CD14-positive monocyte (primary cell): ENCODE measurements at regions not wholly inside any gene's neighbourhood (a gene's known extent, or its start where the extent isn't known, plus 50 kb on each side); places are given as distances from the start of the nearest gene placed in this dataset.

Experiments used
- DNase-seq, 3 donors: peaks; one replicate each; pipeline ENCODE4 v3.0.0-alpha.2; 2011 to 2022
- H2AFZ ChIP-seq: 2 replicates; pipeline ENCODE4 v1.6.0; 2012; ENCODE audit warnings: mild to moderate bottlenecking, low read depth, low read length, inconsistent platforms; ENCODE audit not compliant: insufficient read depth, poor library complexity, severe bottlenecking
- H3K27ac ChIP-seq, 2 donors: 1 replicate in 1 of 2; 2 replicates in 1 of 2; pipeline ENCODE4 v1.5.1; 2012 to 2013; ENCODE audit warnings: low read length in 2 of 2, control low read depth in 1 of 2, inconsistent platforms in 1 of 2, low read depth in 1 of 2, mild to moderate bottlenecking in 1 of 2
- H3K27me3 ChIP-seq, 2 donors: one replicate each; pipeline versions ENCODE4 v1.6.0 to v1.6.1; 2011 to 2013; ENCODE audit warnings: low read length in 2 of 2; ENCODE audit not compliant: control insufficient read depth in 2 of 2, insufficient read depth in 2 of 2
- H3K36me3 ChIP-seq, 2 donors: replicated peaks in 1 of 2; 1 replicate in 1 of 2; 2 replicates in 1 of 2; pipeline versions ENCODE4 v1.5.1 to v1.6.1; 2012 to 2013; ENCODE audit warnings: low read length in 2 of 2, control low read depth in 1 of 2, inconsistent platforms in 1 of 2, mild to moderate bottlenecking in 1 of 2; ENCODE audit not compliant: insufficient read depth in 2 of 2, control insufficient read depth in 1 of 2
- H3K4me1 ChIP-seq, 2 donors: 1 replicate in 1 of 2; 2 replicates in 1 of 2; pipeline versions ENCODE4 v1.5.1 to v1.6.1; 2012 to 2013; ENCODE audit warnings: low read length in 2 of 2, control low read depth in 1 of 2, inconsistent platforms in 1 of 2, mild to moderate bottlenecking in 1 of 2, moderate library complexity in 1 of 2; ENCODE audit not compliant: insufficient read depth in 2 of 2, control insufficient read depth in 1 of 2
- H3K4me2 ChIP-seq: replicated peaks from 2 replicates; pipeline ENCODE3; 2012; ENCODE audit warnings: low read length, moderate library complexity, mild to moderate bottlenecking; ENCODE audit not compliant: poor library complexity, severe bottlenecking; ENCODE audit errors: extremely low read depth
- H3K4me3 ChIP-seq, 3 experiments: fragments of 200-600 bp in 1 of 3; sonication (generic) in 1 of 3; replicated peaks in 1 of 3; 1 replicate in 2 of 3; 2 replicates in 1 of 3; pipeline ENCODE4 v1.5.1; 2011 to 2013; ENCODE audit warnings: low read length in 3 of 3, mild to moderate bottlenecking in 3 of 3, control low read depth in 2 of 3, low read depth in 2 of 3, inconsistent platforms in 1 of 3, moderate library complexity in 1 of 3
- H3K79me2 ChIP-seq: 2 replicates; pipeline ENCODE4 v1.6.0; 2012; ENCODE audit warnings: mild to moderate bottlenecking, control low read depth, inconsistent platforms, low read length, moderate library complexity; ENCODE audit not compliant: insufficient read depth
- H3K9ac ChIP-seq: 2 replicates; pipeline ENCODE4 v1.6.0; 2017; ENCODE audit warnings: low read length, mild to moderate bottlenecking; ENCODE audit not compliant: insufficient read depth, poor library complexity, severe bottlenecking
- H3K9me3 ChIP-seq, 2 donors: replicated peaks in 1 of 2; 1 replicate in 1 of 2; 2 replicates in 1 of 2; pipeline versions ENCODE4 v1.5.1 to v1.6.1; 2012 to 2013; ENCODE audit warnings: low read length in 2 of 2, control low read depth in 1 of 2; ENCODE audit not compliant: control insufficient read depth in 1 of 2, insufficient read depth in 1 of 2
- H4K20me1 ChIP-seq: 2 replicates; pipeline ENCODE4 v1.6.0; 2012; ENCODE audit warnings: mild to moderate bottlenecking, low read length, control low read depth, moderate library complexity; ENCODE audit not compliant: insufficient read depth
- H3K27ac Mint-ChIP-seq, 7 donors: one replicate each; pipeline ENCODE4 v1.8.0; 2020; ENCODE audit warnings: mild to moderate bottlenecking in 7 of 7, mixed read lengths in 7 of 7, moderate library complexity in 6 of 7, inconsistent platforms in 2 of 7
- H3K27me3 Mint-ChIP-seq, 3 donors: one replicate each; pipeline ENCODE4 v1.8.0; 2021 to 2022; ENCODE audit warnings: low read depth in 3 of 3, mild to moderate bottlenecking in 3 of 3, mixed read lengths in 3 of 3, moderate library complexity in 3 of 3, inconsistent platforms in 1 of 3
- H3K36me3 Mint-ChIP-seq, 2 donors: one replicate each; pipeline ENCODE4 v1.8.0; 2020; ENCODE audit warnings: mixed read lengths in 2 of 2, inconsistent platforms in 1 of 2, mild to moderate bottlenecking in 1 of 2
- H3K4me1 Mint-ChIP-seq: one replicate; pipeline ENCODE4 v1.8.0; 2020; ENCODE audit warnings: mild to moderate bottlenecking, mixed read lengths
- H3K4me3 Mint-ChIP-seq, 2 donors: one replicate each; pipeline ENCODE4 v1.8.0; 2020; ENCODE audit warnings: mild to moderate bottlenecking in 2 of 2, mixed read lengths in 2 of 2, moderate library complexity in 1 of 2
- H3K9me3 Mint-ChIP-seq, 7 donors: one replicate each; pipeline ENCODE4 v1.8.0; 2020 to 2022; ENCODE audit warnings: mixed read lengths in 7 of 7, mild to moderate bottlenecking in 6 of 7, moderate library complexity in 6 of 7, inconsistent platforms in 2 of 7
- CTCF ChIP-seq: fragments of 200-600 bp; IDR thresholded peaks from one replicate; pipeline ENCODE4 v1.8.0; 2022; ENCODE audit warnings: antibody characterized with exemption, mild to moderate bottlenecking
- WGBS: methylation state at CpG from one replicate; pipeline ENCODE4 v1.1.5; 2013; ENCODE audit warnings: missing lambda C conversion rate; ENCODE audit not compliant: insufficient coverage; 5-methylcytosine and 5-hydroxymethylcytosine counted together
- intact Hi-C, 2 donors: fragments of 100-400 bp; cut with micrococcal nuclease; formaldehyde crosslinking; loops; one replicate each; pipeline versions ENCODE4 v1.15.0 to v1.15.1; 2023

- Histone ChIP-seq H4K20me1 (no peaks in the 10 kb centered on the region), H3K27me3 (no peaks in the 10 kb centered on the region), H3K9me3 (peaks cover 0 to 3% of the 10 kb centered on the region in 2 donors), H3K79me2 (no peaks in the 10 kb centered on the region), H3K27ac (no peak overlapping the region), H2AFZ (no peak overlapping the region), H3K9ac (no peak overlapping the region), H3K36me3 (no peaks in the 10 kb centered on the region), H3K4me2 (no peak overlapping the region), H3K4me1 (no peaks in the 10 kb centered on the region), H3K4me3 (no peak overlapping the region)
- H3K4me1 Mint-ChIP-seq, result no peaks in the 10 kb centered on the region
- TF ChIP-seq CTCF, result no peak
- no peak for DNase-seq
- H3K4me3 Mint-ChIP-seq, result no peak overlapping the region
- no peaks in the 10 kb centered on the region for H3K36me3 Mint-ChIP-seq
- H3K27me3 Mint-ChIP-seq, result no peaks in the 10 kb centered on the region
- H3K27ac Mint-ChIP-seq, result no peak overlapping the region
- no CpG with 5 or more reads among the region's 1 CpG for WGBS
- intact Hi-C loops, result no loop called here
- H3K9me3 Mint-ChIP-seq, result peaks cover 0 to 3% (median 0%) of the 10 kb centered on the region in 7 donors
Observed at GRCh38 chr10:64598600-64598999, 1077.4 kb downstream of the REEP3 start.

GRCh38 chr10:64601298-64601697, 1080.1 kb downstream of the REEP3 start:
- H3K27me3 Mint-ChIP-seq, result no peaks in the 10 kb centered on the region
- Histone ChIP-seq H3K4me1 (no peaks in the 10 kb centered on the region), H3K4me2 (no peak overlapping the region), H3K9ac (no peak overlapping the region), H3K4me3 (no peak overlapping the region), H3K79me2 (no peaks in the 10 kb centered on the region), H4K20me1 (no peaks in the 10 kb centered on the region), H3K27me3 (no peaks in the 10 kb centered on the region), H3K27ac (no peak overlapping the region), H3K36me3 (no peaks in the 10 kb centered on the region), H3K9me3 (peaks cover 0 to 3% of the 10 kb centered on the region in 2 donors), H2AFZ (no peak overlapping the region)
- H3K4me3 Mint-ChIP-seq, result no peak overlapping the region
- intact Hi-C loops, result no loop called here
- H3K9me3 Mint-ChIP-seq, result peaks cover 0 to 3% (median 0%) of the 10 kb centered on the region in 7 donors
- H3K27ac Mint-ChIP-seq, result no peak overlapping the region
- no peaks in the 10 kb centered on the region for H3K4me1 Mint-ChIP-seq
- H3K36me3 Mint-ChIP-seq, result no peaks in the 10 kb centered on the region
- no peak for DNase-seq
- no CpG with 5 or more reads among the region's 3 CpGs for WGBS
- no peak for TF ChIP-seq CTCF
